H9 (cell line): ENCODE measurements at regions not wholly inside any gene's neighbourhood (a gene's known extent, or its start where the extent isn't known, plus 50 kb on each side); places are given as distances from the start of the nearest gene placed in this dataset.

Experiments used
- DNase-seq: peaks from one replicate; pipeline ENCODE4 v3.0.0-alpha.2; 2017
- H2AFZ ChIP-seq: one replicate; pipeline ENCODE4 v1.6.1; 2013; ENCODE audit warnings: mild to moderate bottlenecking, low read length, control low read depth, moderate library complexity
- H2AK5ac ChIP-seq: 2 replicates; pipeline ENCODE4 v1.6.1; 2013; ENCODE audit warnings: low read length, control low read depth, mixed read lengths; ENCODE audit not compliant: insufficient read length
- H2BK120ac ChIP-seq: one replicate; pipeline ENCODE4 v1.6.1; 2013; ENCODE audit warnings: low read depth, mild to moderate bottlenecking, low read length, control low read depth, inconsistent platforms; ENCODE audit not compliant: poor library complexity, severe bottlenecking
- H2BK12ac ChIP-seq: 2 replicates; pipeline ENCODE4 v1.6.1; 2013; ENCODE audit warnings: low read length, control low read depth, mixed read lengths, low read depth; ENCODE audit not compliant: insufficient read length
- H2BK15ac ChIP-seq: 2 replicates; pipeline ENCODE4 v1.6.1; 2013; ENCODE audit warnings: low read depth, low read length, control low read depth
- H2BK20ac ChIP-seq: one replicate; pipeline ENCODE4 v1.6.1; 2013; ENCODE audit warnings: low read depth, mild to moderate bottlenecking, low read length, control low read depth, inconsistent platforms; ENCODE audit not compliant: poor library complexity, severe bottlenecking
- H2BK5ac ChIP-seq: 2 replicates; pipeline ENCODE4 v1.6.1; 2013; ENCODE audit warnings: low read length, control low read depth, mixed read lengths; ENCODE audit not compliant: insufficient read length
- H3K14ac ChIP-seq: 2 replicates; pipeline ENCODE4 v1.6.1; 2013; ENCODE audit warnings: low read length, control low read depth; ENCODE audit not compliant: insufficient read depth
- H3K18ac ChIP-seq: 2 replicates; pipeline ENCODE4 v1.6.1; 2013; ENCODE audit warnings: low read depth, mild to moderate bottlenecking, mixed read lengths, low read length, control low read depth; ENCODE audit not compliant: insufficient read length
- H3K23ac ChIP-seq: 2 replicates; pipeline ENCODE4 v1.6.1; 2013; ENCODE audit warnings: low read length, control low read depth, mixed read lengths, low read depth; ENCODE audit not compliant: insufficient read length
- H3K23me2 ChIP-seq: 2 replicates; pipeline ENCODE4 v1.6.1; 2013; ENCODE audit warnings: low read depth, mild to moderate bottlenecking, mixed read lengths, low read length, control low read depth; ENCODE audit not compliant: insufficient read length, poor library complexity, severe bottlenecking
- H3K27ac ChIP-seq: 2 replicates; pipeline ENCODE4 v1.5.1; 2013; ENCODE audit warnings: low read length, control low read depth, mixed read lengths, low read depth; ENCODE audit not compliant: insufficient read length
- H3K27me3 ChIP-seq: 2 replicates; pipeline ENCODE4 v1.6.1; 2013; ENCODE audit warnings: low read length, control low read depth, inconsistent platforms; ENCODE audit not compliant: insufficient read depth
- H3K4ac ChIP-seq: 2 replicates; pipeline ENCODE4 v1.6.1; 2013; ENCODE audit warnings: low read depth, mild to moderate bottlenecking, control low read depth, inconsistent platforms, low read length, moderate library complexity
- H3K4me1 ChIP-seq: 2 replicates; pipeline ENCODE4 v1.6.1; 2013; ENCODE audit warnings: low read length, control low read depth, inconsistent platforms; ENCODE audit not compliant: insufficient read depth
- H3K4me2 ChIP-seq: 2 replicates; pipeline ENCODE4 v1.6.1; 2013; ENCODE audit warnings: low read length, control low read depth, mixed read lengths; ENCODE audit not compliant: insufficient read length, insufficient read depth
- H3K56ac ChIP-seq: 2 replicates; pipeline ENCODE4 v1.6.1; 2013; ENCODE audit warnings: low read depth, mild to moderate bottlenecking, mixed read lengths, low read length, control low read depth; ENCODE audit not compliant: insufficient read length
- H3K79me1 ChIP-seq: 2 replicates; pipeline ENCODE4 v1.6.1; 2013; ENCODE audit warnings: low read depth, mild to moderate bottlenecking, moderate library complexity, low read length, control low read depth, inconsistent platforms; ENCODE audit not compliant: insufficient read depth, poor library complexity, severe bottlenecking
- H3K79me2 ChIP-seq: 2 replicates; pipeline ENCODE4 v1.6.1; 2013; ENCODE audit warnings: low read length, control low read depth, inconsistent platforms; ENCODE audit not compliant: insufficient read depth
- H3K9ac ChIP-seq: 2 replicates; pipeline ENCODE4 v1.6.1; 2013; ENCODE audit warnings: low read length, control low read depth, mixed read lengths; ENCODE audit not compliant: insufficient read length; ENCODE audit errors: extremely low read depth
- H3K9me3 ChIP-seq: one replicate; pipeline ENCODE4 v1.6.1; 2013; ENCODE audit warnings: low read depth, low read length, inconsistent platforms; ENCODE audit not compliant: control insufficient read depth
- H3T11ph ChIP-seq: one replicate; pipeline ENCODE4 v1.6.1; 2013; ENCODE audit warnings: mild to moderate bottlenecking, low read length, control low read depth, inconsistent platforms
- H4K20me1 ChIP-seq: one replicate; pipeline ENCODE4 v1.6.1; 2013; ENCODE audit not compliant: control insufficient read depth, insufficient read length, insufficient read depth
- H4K5ac ChIP-seq: 2 replicates; pipeline ENCODE4 v1.6.1; 2013; ENCODE audit warnings: low read depth, mild to moderate bottlenecking, mixed read lengths, low read length, control low read depth; ENCODE audit not compliant: insufficient read length
- H4K8ac ChIP-seq: replicated peaks from 2 replicates; pipeline ENCODE4 v1.6.1; 2013; ENCODE audit warnings: low read length, control low read depth, mixed read lengths, low read depth; ENCODE audit not compliant: insufficient read length
- H4K91ac ChIP-seq: 2 replicates; pipeline ENCODE4 v1.6.1; 2013; ENCODE audit warnings: low read depth, mild to moderate bottlenecking, moderate library complexity, mixed read lengths, low read length, control low read depth; ENCODE audit not compliant: insufficient read length
- H3K27ac Mint-ChIP-seq, 3 experiments: 2 replicates in 2 of 3; 3 replicates in 1 of 3; pipeline ENCODE4 v1.8.0; 2020 to 2021; ENCODE audit warnings: mixed read lengths in 3 of 3, mild to moderate bottlenecking in 1 of 3, moderate library complexity in 1 of 3
- H3K27me3 Mint-ChIP-seq: 2 replicates; pipeline ENCODE4 v1.8.0; 2021; ENCODE audit warnings: low read depth, mild to moderate bottlenecking, moderate library complexity, mixed read lengths
- H3K36me3 Mint-ChIP-seq, 3 experiments: 2 replicates in 2 of 3; 3 replicates in 1 of 3; pipeline ENCODE4 v1.8.0; 2020 to 2021; ENCODE audit warnings: low read depth in 3 of 3, mixed read lengths in 3 of 3; ENCODE audit not compliant: insufficient read depth in 1 of 3
- H3K4me1 Mint-ChIP-seq, 2 experiments: 2 replicates each; pipeline ENCODE4 v1.8.0; 2020; ENCODE audit warnings: mixed read lengths in 2 of 2
- H3K4me3 Mint-ChIP-seq, 2 experiments: 2 replicates in 1 of 2; 3 replicates in 1 of 2; pipeline ENCODE4 v1.8.0; 2020 to 2021; ENCODE audit warnings: mild to moderate bottlenecking in 2 of 2, mixed read lengths in 2 of 2, moderate library complexity in 1 of 2
- H3K9me3 Mint-ChIP-seq, 2 experiments: 2 replicates in 1 of 2; 3 replicates in 1 of 2; pipeline ENCODE4 v1.8.0; 2020; ENCODE audit warnings: mild to moderate bottlenecking in 2 of 2, mixed read lengths in 2 of 2, moderate library complexity in 1 of 2
- CTCF ChIP-seq: fragments of 200-600 bp; sonication (generic); conservative IDR thresholded peaks from 3 replicates; pipeline ENCODE4 v1.8.0; 2021; ENCODE audit warnings: antibody characterized with exemption, mild to moderate bottlenecking

GRCh38 chr7:115546790-115547189 is 483.8 kb downstream of the TFEC start:
- H3K56ac ChIP-seq, result no peak overlapping the region
- DNase-seq, result no peak
- H4K5ac ChIP-seq, result no peak overlapping the region
- TF ChIP-seq CTCF, result no peak
- H4K20me1 ChIP-seq, result no peaks in the 10 kb centered on the region
- no peak overlapping the region for H2AK5ac ChIP-seq
- H3T11ph ChIP-seq, result no peak overlapping the region
- H3K9ac ChIP-seq, result no peak overlapping the region
- H2BK5ac ChIP-seq, result no peak overlapping the region
- no peaks in the 10 kb centered on the region for H3K9me3 ChIP-seq
- H3K14ac ChIP-seq, result no peak overlapping the region
- H3K4me1 Mint-ChIP-seq, result no peaks in the 10 kb centered on the region
- H4K8ac ChIP-seq, result no peak overlapping the region
- no peak overlapping the region for H2BK20ac ChIP-seq
- no peaks in the 10 kb centered on the region for H3K23me2 ChIP-seq
- no peaks in the 10 kb centered on the region for H3K36me3 Mint-ChIP-seq
- H3K27me3 ChIP-seq, result no peaks in the 10 kb centered on the region
- no peak overlapping the region for H3K4me3 Mint-ChIP-seq
- H3K23ac ChIP-seq, result no peak overlapping the region
- H2AFZ ChIP-seq, result no peak overlapping the region
- H2BK12ac ChIP-seq, result no peak overlapping the region
- H3K9me3 Mint-ChIP-seq, result no peaks in the 10 kb centered on the region
- no peak overlapping the region for H2BK120ac ChIP-seq
- H3K18ac ChIP-seq, result no peak overlapping the region
- no peak overlapping the region for H3K27ac Mint-ChIP-seq
- no peaks in the 10 kb centered on the region for H3K79me2 ChIP-seq
- no peaks in the 10 kb centered on the region for H3K79me1 ChIP-seq
- H3K4ac ChIP-seq, result no peak overlapping the region
- H3K4me2 ChIP-seq, result no peak overlapping the region
- H2BK15ac ChIP-seq, result no peak overlapping the region
- no peak overlapping the region for H3K27ac ChIP-seq
- no peaks in the 10 kb centered on the region for H3K4me1 ChIP-seq
- H3K27me3 Mint-ChIP-seq, result no peaks in the 10 kb centered on the region
- H4K91ac ChIP-seq, result no peak overlapping the region
